MM.1S (cell line): ENCODE measurements at regions not wholly inside any gene's neighbourhood (a gene's known extent, or its start where the extent isn't known, plus 50 kb on each side); places are given as distances from the start of the nearest gene placed in this dataset.

Experiments
- EZH2phosphoT487 ChIP-seq: fragments of 300-600 bp; sonication (generic); IDR thresholded peaks from 2 replicates; pipeline ENCODE4 v1.6.1; 2018; ENCODE audit warnings: antibody characterized with exemption, low read length
- TF ChIP-seq, protein P1 (sequence below): fragments of 300-600 bp; sonication (generic); IDR thresholded peaks from 2 replicates; pipeline ENCODE4 v1.5.1; 2016; ENCODE audit warnings: antibody characterized with exemption, low read length, mixed read lengths

GRCh38 chr3:130263708-130264107, 81.8 kb upstream of the COL6A5 start:
- TF ChIP-seq, protein P1, sequence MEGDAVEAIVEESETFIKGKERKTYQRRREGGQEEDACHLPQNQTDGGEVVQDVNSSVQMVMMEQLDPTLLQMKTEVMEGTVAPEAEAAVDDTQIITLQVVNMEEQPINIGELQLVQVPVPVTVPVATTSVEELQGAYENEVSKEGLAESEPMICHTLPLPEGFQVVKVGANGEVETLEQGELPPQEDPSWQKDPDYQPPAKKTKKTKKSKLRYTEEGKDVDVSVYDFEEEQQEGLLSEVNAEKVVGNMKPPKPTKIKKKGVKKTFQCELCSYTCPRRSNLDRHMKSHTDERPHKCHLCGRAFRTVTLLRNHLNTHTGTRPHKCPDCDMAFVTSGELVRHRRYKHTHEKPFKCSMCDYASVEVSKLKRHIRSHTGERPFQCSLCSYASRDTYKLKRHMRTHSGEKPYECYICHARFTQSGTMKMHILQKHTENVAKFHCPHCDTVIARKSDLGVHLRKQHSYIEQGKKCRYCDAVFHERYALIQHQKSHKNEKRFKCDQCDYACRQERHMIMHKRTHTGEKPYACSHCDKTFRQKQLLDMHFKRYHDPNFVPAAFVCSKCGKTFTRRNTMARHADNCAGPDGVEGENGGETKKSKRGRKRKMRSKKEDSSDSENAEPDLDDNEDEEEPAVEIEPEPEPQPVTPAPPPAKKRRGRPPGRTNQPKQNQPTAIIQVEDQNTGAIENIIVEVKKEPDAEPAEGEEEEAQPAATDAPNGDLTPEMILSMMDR: no peak
- no peak for TF ChIP-seq EZH2phosphoT487
